HepG2 (cell line): ENCODE measurements at regions not wholly inside any gene's neighbourhood (a gene's known extent, or its start where the extent isn't known, plus 50 kb on each side); places are given as distances from the start of the nearest gene placed in this dataset.
"Not testable (repeated sequence)": the region's sequence is repeated elsewhere in the genome, so short reads cannot be mapped to it uniquely, and the experiment has no call there.

Source experiments
- ATAC-seq: fragments of 200-7000 bp; cut with Tn5 transposase; 3 replicates; pipeline ENCODE4 v1.9.1; 2020; ENCODE audit warnings: mild to moderate bottlenecking, moderate library complexity
- BruUV-seq: library from RNA; stranded (reverse); fragments of 400-500 nt; replicated peaks from 2 replicates; lab custom pipeline; 2021; lab: Mats Ljungman, UMichigan
- CTCF ChIA-PET: fragments of 300-600 bp; formaldehyde crosslinking; extraction: SDS; loops from one replicate; lab custom pipeline; 2021; ENCODE audit warnings: low total read pairs, inconsistent platforms, low intra/inter-chr PET ratio; lab: Yijun Ruan, JAX
- POLR2A ChIA-PET: fragments of 350-600 bp; sonication (Branson Sonifier 250); formaldehyde crosslinking; loops from one replicate; lab custom pipeline; 2020; ENCODE audit warnings: antibody characterized with exemption, inconsistent platforms; lab: Yijun Ruan, JAX
- DNase-seq: peaks from one replicate; pipeline ENCODE4 v3.0.0-alpha.2; 2015; ENCODE audit warnings: low spot score
- FAIRE-seq: peaks from 3 replicates; lab custom pipeline; 2011; peaks lifted over from hg19 to GRCh38; lab: Jason Lieb, UNC
- H2AFZ ChIP-seq: one replicate; pipeline ENCODE4 v1.6.1; 2011; ENCODE audit warnings: low read length, inconsistent platforms
- H3K27ac ChIP-seq: fragments of 300-600 bp; 3 replicates; pipeline ENCODE4 v1.8.0; 2011; ENCODE audit warnings: mixed run types, mild to moderate bottlenecking, mixed read lengths, low read length, inconsistent platforms; ENCODE audit not compliant: insufficient read depth; ENCODE audit errors: extremely low read length
- H3K27me3 ChIP-seq, 2 experiments: fragments of 200-600 bp in 1 of 2; 2 replicates in 1 of 2; 3 replicates in 1 of 2; pipeline versions ENCODE4 v1.6.0 to v1.8.0; 2011; ENCODE audit warnings: low read length in 2 of 2, mild to moderate bottlenecking in 2 of 2, moderate library complexity in 2 of 2, inconsistent platforms in 1 of 2; ENCODE audit not compliant: insufficient read depth in 2 of 2, control insufficient read depth in 1 of 2
- H3K36me3 ChIP-seq, 2 experiments: fragments of 200-600 bp in 1 of 2; replicated peaks in 1 of 2; 2 replicates in 1 of 2; 3 replicates in 1 of 2; pipeline versions ENCODE4 v1.5.1 to v1.8.0; 2011; ENCODE audit warnings: low read length in 2 of 2, inconsistent platforms in 1 of 2; ENCODE audit not compliant: insufficient read depth in 2 of 2, control insufficient read depth in 1 of 2
- H3K4me1 ChIP-seq: 2 replicates; pipeline ENCODE4 v1.5.1; 2012; ENCODE audit warnings: low read length, inconsistent platforms; ENCODE audit not compliant: insufficient read depth
- H3K4me2 ChIP-seq: 2 replicates; pipeline ENCODE4 v1.6.0; 2011; ENCODE audit warnings: low read depth, low read length, inconsistent platforms
- H3K4me3 ChIP-seq, 3 experiments: fragments of 200-600 bp in 1 of 3; sonication (generic), shearing (Covaris generic) in 1 of 3; replicated peaks in 1 of 3; 2 replicates each; pipeline ENCODE4 v1.5.1; 2011 to 2016; ENCODE audit warnings: low read length in 3 of 3, inconsistent platforms in 2 of 3, low read depth in 2 of 3, mild to moderate bottlenecking in 2 of 3, control low read depth in 1 of 3, mixed read lengths in 1 of 3; ENCODE audit not compliant: insufficient read depth in 1 of 3
- H3K79me2 ChIP-seq: one replicate; pipeline ENCODE4 v1.6.1; 2011; ENCODE audit warnings: low read length, inconsistent platforms; ENCODE audit not compliant: insufficient read depth
- H3K9ac ChIP-seq: 2 replicates; pipeline ENCODE4 v1.6.0; 2011; ENCODE audit warnings: mild to moderate bottlenecking, low read depth, low read length, inconsistent platforms; ENCODE audit not compliant: insufficient read depth
- H3K9me3 ChIP-seq: 2 replicates; pipeline ENCODE4 v1.5.1; 2012; ENCODE audit warnings: mild to moderate bottlenecking, low read length
- H4K20me1 ChIP-seq: 2 replicates; pipeline ENCODE4 v1.6.0; 2011; ENCODE audit warnings: inconsistent platforms, mild to moderate bottlenecking, low read length, moderate library complexity; ENCODE audit not compliant: insufficient read depth
- GABPA ChIP-seq, 2 experiments: IDR thresholded peaks; 2 replicates each; pipeline ENCODE4 v1.6.1; 2011 to 2016; ENCODE audit warnings: low read depth in 2 of 2, low read length in 1 of 2, missing biosample characterization in 1 of 2, missing genetic modification characterization in 1 of 2
- MXI1 ChIP-seq: IDR thresholded peaks from 3 replicates; pipeline ENCODE4 v1.6.1; 2012; ENCODE audit warnings: low read depth, low read length, inconsistent platforms, borderline replicate concordance
- RARA ChIP-seq: IDR thresholded peaks from 2 replicates; pipeline ENCODE4 v1.6.1; 2016; ENCODE audit warnings: missing genetic modification reagents, missing compliant biosample characterization
- ZNF124 ChIP-seq: sonication (generic); formaldehyde crosslinking; IDR thresholded peaks from 2 replicates; pipeline ENCODE4 v1.4.0; 2020; ENCODE audit warnings: missing genetic modification reagents
- WGBS: methylation state at CpG from one replicate; pipeline ENCODE4 v1.1.6; 2017; ENCODE audit warnings: low lambda C conversion rate; 5-methylcytosine and 5-hydroxymethylcytosine counted together
- in situ Hi-C: cut with HindIII; loops from 2 replicates; pipeline ENCODE4 v1.10.0; 2017; ENCODE audit warnings: low pct_unique_long_range_greater_than_20kb; ENCODE audit not compliant: extremely low pct_ligation_motif_present
- intact Hi-C: fragments of 100-400 bp; cut with micrococcal nuclease; formaldehyde crosslinking; loops from one replicate; pipeline ENCODE4 v1.10.0; 2022; ENCODE audit not compliant: unreplicated experiment
- TF ChIP-seq, protein P1 (sequence below): sonication (generic); formaldehyde crosslinking; IDR thresholded peaks from 2 replicates; pipeline ENCODE4 v1.4.0; 2020; ENCODE audit warnings: mild to moderate bottlenecking, low read depth, missing genetic modification reagents

- WGBS: 37% methylated on average over 5 of the region's 7 CpGs
- in situ Hi-C loops: no loop called here
- Histone ChIP-seq H3K4me3 (no peak overlapping the region), H3K9me3 (no peaks in the 10 kb centered on the region), H3K27me3 (no peaks in the 10 kb centered on the region), H3K9ac (no peak overlapping the region), H3K36me3 (no peaks in the 10 kb centered on the region), H3K4me2 (peak overlapping the region; percentile 37; the same call in 1 of the 2 replicates), H3K79me2 (no peaks in the 10 kb centered on the region), H4K20me1 (no peaks in the 10 kb centered on the region), H2AFZ (no peak overlapping the region), H3K4me1 (no peaks in the 10 kb centered on the region), H3K27ac (no peak overlapping the region)
- TF ChIP-seq GABPA (IDR thresholded peaks at IDR 0.05; ENCODE audit: low read depth, low read length): peak; percentile 32; the same call in 1 of the 2 replicates
- peak; percentile 67 for TF ChIP-seq GABPA (CRISPR knock-in tag; IDR thresholded peaks at IDR 0.05; ENCODE audit: low read depth)
- no peak for TF ChIP-seq MXI1
- TF ChIP-seq, protein P1, sequence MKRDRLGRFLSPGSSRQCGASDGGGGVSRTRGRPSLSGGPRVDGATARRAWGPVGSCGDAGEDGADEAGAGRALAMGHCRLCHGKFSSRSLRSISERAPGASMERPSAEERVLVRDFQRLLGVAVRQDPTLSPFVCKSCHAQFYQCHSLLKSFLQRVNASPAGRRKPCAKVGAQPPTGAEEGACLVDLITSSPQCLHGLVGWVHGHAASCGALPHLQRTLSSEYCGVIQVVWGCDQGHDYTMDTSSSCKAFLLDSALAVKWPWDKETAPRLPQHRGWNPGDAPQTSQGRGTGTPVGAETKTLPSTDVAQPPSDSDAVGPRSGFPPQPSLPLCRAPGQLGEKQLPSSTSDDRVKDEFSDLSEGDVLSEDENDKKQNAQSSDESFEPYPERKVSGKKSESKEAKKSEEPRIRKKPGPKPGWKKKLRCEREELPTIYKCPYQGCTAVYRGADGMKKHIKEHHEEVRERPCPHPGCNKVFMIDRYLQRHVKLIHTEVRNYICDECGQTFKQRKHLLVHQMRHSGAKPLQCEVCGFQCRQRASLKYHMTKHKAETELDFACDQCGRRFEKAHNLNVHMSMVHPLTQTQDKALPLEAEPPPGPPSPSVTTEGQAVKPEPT (CRISPR knock-in tag): no peak
- peak; percentile 20; the same call in 1 of the 2 replicates for TF ChIP-seq RARA (CRISPR knock-in tag)
- TF ChIP-seq ZNF124 (CRISPR knock-in tag): no peak
- intact Hi-C loops: no loop called here
- FAIRE-seq (no peak), ATAC-seq (peak; percentile 43), DNase-seq (no peak)
- ChIA-PET CTCF (no interaction called here), POLR2A (no interaction called here)
- no TSS peak for BruUV-seq
Observed at GRCh38 chr2:230602562-230603230, 109.9 kb upstream of the CAB39 start.

- intact Hi-C loops, H3K27ac ChIP-seq, in situ Hi-C loops: not testable (repeated sequence)
Observed at GRCh38 chr2:230603317-230603716, 109.3 kb upstream of the CAB39 start.

GRCh38 chr2:230604158-230604557, 108.5 kb upstream of the CAB39 start:
- H2AFZ ChIP-seq, ATAC-seq, H3K27me3 ChIP-seq, BruUV-seq, intact Hi-C loops, FAIRE-seq, H3K9ac ChIP-seq, H3K36me3 ChIP-seq, CTCF ChIA-PET, H3K9me3 ChIP-seq, H3K4me3 ChIP-seq, H3K4me1 ChIP-seq, DNase-seq, in situ Hi-C loops, H3K79me2 ChIP-seq, POLR2A ChIA-PET, H3K27ac ChIP-seq, H4K20me1 ChIP-seq, H3K4me2 ChIP-seq: not testable (repeated sequence)
- WGBS: 42% methylated on average over 3 of the region's 3 CpGs

More at GRCh38 chr2:230603317-230603716, 109.3 kb upstream of the CAB39 start:
- H3K79me2 ChIP-seq, ATAC-seq, POLR2A ChIA-PET, H3K9me3 ChIP-seq, H3K27me3 ChIP-seq, BruUV-seq, DNase-seq, H4K20me1 ChIP-seq, H3K4me3 ChIP-seq, H3K4me1 ChIP-seq, H2AFZ ChIP-seq, H3K4me2 ChIP-seq, H3K36me3 ChIP-seq, CTCF ChIA-PET, H3K9ac ChIP-seq, FAIRE-seq: not testable (repeated sequence)
